ENCODE measurements at regions not wholly inside any gene's neighbourhood (a gene's known extent, or its start where the extent isn't known, plus 50 kb on each side); places are given as distances from the start of the nearest gene placed in this dataset.

GRCh38 chr15:70293591-70294470 is 196.1 kb upstream of the TLE3 start:
- DNase-seq (ENCODE audit: insufficient read length, low spot score) = no peak
- no peak for FAIRE-seq

GRCh38 chr15:70293138-70293537 is 195.4 kb upstream of the TLE3 start:
- FAIRE-seq = no peak

GRCh38 chr15:70292076-70292760 is 194.5 kb upstream of the TLE3 start:
- no peak for DNase-seq (ENCODE audit: insufficient read length, low spot score)
- FAIRE-seq = no peak

More at GRCh38 chr15:70293138-70293537, 195.4 kb upstream of the TLE3 start:
- no peak for DNase-seq (ENCODE audit: insufficient read length, low spot score)

GRCh38 chr15:70291305-70292075 is 193.8 kb upstream of the TLE3 start:
- no peak for FAIRE-seq
- no peak for DNase-seq (ENCODE audit: insufficient read length, low spot score)

GRCh38 chr15:70290708-70291107 is 193.0 kb upstream of the TLE3 start:
- no peak for DNase-seq (ENCODE audit: insufficient read length, low spot score)
- no peak for FAIRE-seq

GRCh38 chr15:70289191-70289955 is 191.7 kb upstream of the TLE3 start:
- FAIRE-seq (no peak), DNase-seq (ENCODE audit: insufficient read length, low spot score) (no peak)

GRCh38 chr15:70286113-70286806 is 188.5 kb upstream of the TLE3 start:
- DNase-seq (ENCODE audit: insufficient read length, low spot score) = no peak
- no peak for FAIRE-seq

GRCh38 chr15:70284438-70285214 is 186.9 kb upstream of the TLE3 start:
- DNase-seq (ENCODE audit: insufficient read length, low spot score) = no peak
- FAIRE-seq = no peak

GRCh38 chr15:70283511-70283910 is 185.8 kb upstream of the TLE3 start:
- no peak for FAIRE-seq

GRCh38 chr15:70281811-70282307 is 184.1 kb upstream of the TLE3 start:
- DNase-seq (ENCODE audit: insufficient read length, low spot score) (no peak), FAIRE-seq (no peak)

More at GRCh38 chr15:70283511-70283910, 185.8 kb upstream of the TLE3 start:
- no peak for DNase-seq (ENCODE audit: insufficient read length, low spot score)

GRCh38 chr15:70281261-70281810 is 183.6 kb upstream of the TLE3 start:
- no peak for DNase-seq (ENCODE audit: insufficient read length, low spot score)
- no peak for FAIRE-seq

GRCh38 chr15:70280781-70281180 is 183.1 kb upstream of the TLE3 start:
- DNase-seq (ENCODE audit: insufficient read length, low spot score) = no peak
- FAIRE-seq = no peak

- FAIRE-seq = no peak
Observed at GRCh38 chr15:70279096-70279495, 181.4 kb upstream of the TLE3 start.

GRCh38 chr15:70278644-70279043 is 180.9 kb upstream of the TLE3 start:
- FAIRE-seq (no peak), DNase-seq (ENCODE audit: insufficient read length, low spot score) (no peak)

More at GRCh38 chr15:70279096-70279495, 181.4 kb upstream of the TLE3 start:
- no peak for DNase-seq (ENCODE audit: insufficient read length, low spot score)

GRCh38 chr15:70277556-70277955 is 179.8 kb upstream of the TLE3 start:
- no peak for DNase-seq (ENCODE audit: insufficient read length, low spot score)
- no peak for FAIRE-seq

- DNase-seq (ENCODE audit: insufficient read length, low spot score) (no peak), FAIRE-seq (no peak)
Observed at GRCh38 chr15:70276401-70276800, 178.7 kb upstream of the TLE3 start.

GRCh38 chr15:70275461-70276138 is 177.9 kb upstream of the TLE3 start:
- no peak for FAIRE-seq

GRCh38 chr15:70274908-70275307 is 177.2 kb upstream of the TLE3 start:
- DNase-seq (ENCODE audit: insufficient read length, low spot score) (no peak), FAIRE-seq (no peak)

More at GRCh38 chr15:70275461-70276138, 177.9 kb upstream of the TLE3 start:
- DNase-seq (ENCODE audit: insufficient read length, low spot score) = no peak
